GM12878 (cell line): ENCODE measurements at regions not wholly inside any gene's neighbourhood (a gene's known extent, or its start where the extent isn't known, plus 50 kb on each side); places are given as distances from the start of the nearest gene placed in this dataset.

Source experiments
- NFYB ChIP-seq: IDR thresholded peaks from 2 replicates; pipeline ENCODE4 v1.6.1; 2011; ENCODE audit warnings: low read depth, mild to moderate bottlenecking, low read length, improper control_type of control experiment, moderate library complexity; ENCODE audit not compliant: insufficient read depth
- NR2F1 ChIP-seq: fragments of 450-650 bp; conservative IDR thresholded peaks from 2 replicates; pipeline ENCODE4 v1.6.1; 2017; ENCODE audit warnings: mild to moderate bottlenecking
- RCOR1 ChIP-seq: conservative IDR thresholded peaks from 2 replicates; pipeline ENCODE4 v1.6.1; 2012; ENCODE audit warnings: low read depth, low read length, improper control_type of control experiment
- STAT3 ChIP-seq: IDR thresholded peaks from 2 replicates; pipeline ENCODE4 v1.6.1; 2011; ENCODE audit warnings: low read depth, low read length, improper control_type of control experiment
- TAF1 ChIP-seq: IDR thresholded peaks from 2 replicates; pipeline ENCODE4 v1.6.1; 2011; ENCODE audit warnings: mild to moderate bottlenecking, low read depth, low read length, borderline replicate concordance
- TF ChIP-seq, protein P1 (sequence below): IDR thresholded peaks from 2 replicates; pipeline ENCODE4 v1.6.1; 2011; ENCODE audit warnings: low read depth, low read length, improper control_type of control experiment, borderline replicate concordance

- TF ChIP-seq NFYB (no peak), RCOR1 (no peak), NR2F1 (no peak), STAT3 (no peak), TAF1 (no peak)
- TF ChIP-seq, protein P1, sequence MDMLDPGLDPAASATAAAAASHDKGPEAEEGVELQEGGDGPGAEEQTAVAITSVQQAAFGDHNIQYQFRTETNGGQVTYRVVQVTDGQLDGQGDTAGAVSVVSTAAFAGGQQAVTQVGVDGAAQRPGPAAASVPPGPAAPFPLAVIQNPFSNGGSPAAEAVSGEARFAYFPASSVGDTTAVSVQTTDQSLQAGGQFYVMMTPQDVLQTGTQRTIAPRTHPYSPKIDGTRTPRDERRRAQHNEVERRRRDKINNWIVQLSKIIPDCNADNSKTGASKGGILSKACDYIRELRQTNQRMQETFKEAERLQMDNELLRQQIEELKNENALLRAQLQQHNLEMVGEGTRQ = no peak
Observed at GRCh38 chr11:21704539-21704938, 488.3 kb upstream of the ANO5 start.
